ENCODE measurements at regions not wholly inside any gene's neighbourhood (a gene's known extent, or its start where the extent isn't known, plus 50 kb on each side); places are given as distances from the start of the nearest gene placed in this dataset.

GRCh38 chr19:30118760-30119159, 176.7 kb downstream of the URI1 start:
- ChIA-PET RAD21 (ENCODE audit: low non-redundant PET in 1 of 2, low total read pairs in 2 of 2, uncharacterized antibody in 2 of 2, unreplicated experiment in 2 of 2) (no interaction called here), CTCF (no interaction called here), POLR2A (no interaction called here)
- H3K27me3 ChIP-seq (ENCODE audit: insufficient read depth, low read length), result 0 out of 2 replicates have a peak, but pooled peaks cover 2% of the 10 kb centered on the region
- intact Hi-C loops (cut with micrococcal nuclease), result no loop called here
- DNase-seq (ENCODE audit: low read depth, low spot score), result no peak
- H3K4me3 ChIP-seq (replicated peaks in 1 of 2; ENCODE audit: low read depth in 1 of 2, low read length in 2 of 2), result no peak overlapping the region
- no peaks in the 10 kb centered on the region for H3K9me3 ChIP-seq (ENCODE audit: control insufficient read depth in 1 of 2, insufficient read depth in 1 of 2, low read depth in 1 of 2, low read length in 2 of 2)
- no peak overlapping the region for H3K4me2 ChIP-seq (ENCODE audit: low read length)
- H2AFZ ChIP-seq (ENCODE audit: low read depth, low read length, poor library complexity, severe bottlenecking), result no peak overlapping the region
- no TSS peak for BruUV-seq (replicated peaks)
- ATAC-seq, result no peak
- no peaks in the 10 kb centered on the region for H3K36me3 ChIP-seq (ENCODE audit: control insufficient read depth in 1 of 2, insufficient read depth in 2 of 2, low read length in 2 of 2)
- TF ChIP-seq ELF1 (IDR thresholded peaks at IDR 0.05; ENCODE audit: borderline replicate concordance, low read depth) (no peak), SP1 (IDR thresholded peaks at IDR 0.05; ENCODE audit: low read depth) (no peak), POLR2AphosphoS5 (IDR thresholded peaks at IDR 0.05; ENCODE audit: low read depth, low read length) (no peak), CEBPB (IDR thresholded peaks at IDR 0.05; ENCODE audit: low read depth) (no peak), SIN3A (IDR thresholded peaks at IDR 0.05; ENCODE audit: low read depth) (no peak), SRF (IDR thresholded peaks at IDR 0.05; ENCODE audit: low read depth) (no peak), MAX (IDR thresholded peaks at IDR 0.05) (no peak), YY1 (IDR thresholded peaks at IDR 0.05; ENCODE audit: extremely low read depth, insufficient replicate concordance, low read depth, low read length) (no peak), EGR1 (IDR thresholded peaks at IDR 0.05; ENCODE audit: low read depth) (no peak), RAD21 (IDR thresholded peaks at IDR 0.05; ENCODE audit: low read depth) (no peak)
- no peak overlapping the region for H3K9ac ChIP-seq (ENCODE audit: low read length)
- H3K27ac ChIP-seq (ENCODE audit: low read depth, low read length), result no peak overlapping the region
- H3K9me2 ChIP-seq (ENCODE audit: insufficient read depth), result no peaks in the 10 kb centered on the region
- no peaks in the 10 kb centered on the region for H3K4me1 ChIP-seq (ENCODE audit: control insufficient read depth in 1 of 2, insufficient read depth in 2 of 2, low read length in 2 of 2)
- no peaks in the 10 kb centered on the region for H4K20me1 ChIP-seq (ENCODE audit: insufficient read depth)
- H3K79me2 ChIP-seq (ENCODE audit: insufficient read depth, low read length), result no peaks in the 10 kb centered on the region

- DNase-seq (ENCODE audit: low read depth, low spot score) (no peak), ATAC-seq (no peak)
- no peaks in the 10 kb centered on the region for H3K36me3 ChIP-seq (ENCODE audit: control insufficient read depth in 1 of 2, insufficient read depth in 2 of 2, low read length in 2 of 2)
- ChIA-PET POLR2A (no interaction called here), RAD21 (ENCODE audit: low non-redundant PET in 1 of 2, low total read pairs in 2 of 2, uncharacterized antibody in 2 of 2, unreplicated experiment in 2 of 2) (no interaction called here), CTCF (no interaction called here)
- H3K9me3 ChIP-seq (ENCODE audit: control insufficient read depth in 1 of 2, insufficient read depth in 1 of 2, low read depth in 1 of 2, low read length in 2 of 2), result no peaks in the 10 kb centered on the region
- no peak overlapping the region for H3K9ac ChIP-seq (ENCODE audit: low read length)
- H3K4me2 ChIP-seq (ENCODE audit: low read length), result no peak overlapping the region
- H4K20me1 ChIP-seq (ENCODE audit: insufficient read depth), result no peaks in the 10 kb centered on the region
- H3K4me3 ChIP-seq (replicated peaks in 1 of 2; ENCODE audit: low read depth in 1 of 2, low read length in 2 of 2), result no peak overlapping the region
- no peak overlapping the region for H2AFZ ChIP-seq (ENCODE audit: low read depth, low read length, poor library complexity, severe bottlenecking)
- H3K9me2 ChIP-seq (ENCODE audit: insufficient read depth), result no peaks in the 10 kb centered on the region
- no peaks in the 10 kb centered on the region for H3K79me2 ChIP-seq (ENCODE audit: insufficient read depth, low read length)
- H3K27me3 ChIP-seq (ENCODE audit: insufficient read depth, low read length), result 0 out of 2 replicates have a peak, but pooled peaks cover 2% of the 10 kb centered on the region
- BruUV-seq (replicated peaks), result no TSS peak
- no peak overlapping the region for H3K27ac ChIP-seq (ENCODE audit: low read depth, low read length)
- no peaks in the 10 kb centered on the region for H3K4me1 ChIP-seq (ENCODE audit: control insufficient read depth in 1 of 2, insufficient read depth in 2 of 2, low read length in 2 of 2)
- intact Hi-C loops (cut with micrococcal nuclease), result no loop called here
- no peak for TF ChIP-seq EZH2 (IDR thresholded peaks at IDR 0.05)
- TF ChIP-seq MAX (IDR thresholded peaks at IDR 0.05), result no peak
- TF ChIP-seq YY1 (IDR thresholded peaks at IDR 0.05; ENCODE audit: extremely low read depth, insufficient replicate concordance, low read depth, low read length), result no peak
- TF ChIP-seq POLR2AphosphoS5 (IDR thresholded peaks at IDR 0.05; ENCODE audit: low read depth, low read length), result no peak
- no peak for TF ChIP-seq POLR2A (IDR thresholded peaks at IDR 0.05; ENCODE audit: borderline replicate concordance, extremely low read depth, insufficient read depth, insufficient read length)
- TF ChIP-seq ZNF274 (IDR thresholded peaks at IDR 0.05; ENCODE audit: low read depth, low read length), result no peak
- TF ChIP-seq SIN3A (IDR thresholded peaks at IDR 0.05; ENCODE audit: low read depth), result no peak
- TF ChIP-seq SRF (IDR thresholded peaks at IDR 0.05; ENCODE audit: low read depth), result no peak
- no peak for TF ChIP-seq TCF7L2 (IDR thresholded peaks at IDR 0.05; ENCODE audit: borderline replicate concordance, extremely low read depth, insufficient read depth, insufficient read length)
- no peak for TF ChIP-seq ATF3 (IDR thresholded peaks at IDR 0.05)
- no peak for TF ChIP-seq FOSL1 (IDR thresholded peaks at IDR 0.05; ENCODE audit: low read depth)
These were observed 177.3 kb downstream of the URI1 start for GRCh38 chr19:30119180-30119908.
